ENCODE measurements at regions not wholly inside any gene's neighbourhood (a gene's known extent, or its start where the extent isn't known, plus 50 kb on each side); places are given as distances from the start of the nearest gene placed in this dataset.

DNA sequence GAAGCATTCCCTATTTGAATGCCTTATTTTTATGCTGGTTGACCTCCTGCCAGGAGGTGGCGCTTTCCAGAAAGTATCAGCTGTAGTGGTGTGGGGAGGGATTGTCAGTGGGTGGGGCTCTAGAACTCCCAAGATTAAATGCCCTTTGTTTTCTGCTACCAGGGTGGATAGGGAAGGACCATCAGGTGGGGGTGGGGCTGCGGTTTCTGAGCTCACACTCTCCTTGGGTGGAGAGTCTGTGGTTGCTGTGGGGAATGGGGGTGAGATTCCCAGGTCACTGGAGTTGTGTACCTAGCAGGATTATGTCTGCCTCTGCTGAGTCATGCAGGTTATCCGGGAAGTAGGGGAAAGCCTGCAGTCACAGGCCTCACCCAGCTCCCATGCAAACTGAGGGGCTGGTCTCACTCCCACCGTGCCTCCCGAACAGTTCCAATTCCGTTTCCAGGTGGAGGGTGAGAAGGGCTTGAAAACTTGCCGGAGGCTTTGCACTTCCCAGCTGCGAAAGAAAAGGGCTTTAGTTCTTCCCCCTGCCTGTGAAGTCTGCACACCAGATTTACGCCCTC lies 68.3 kb downstream of the ALG10B start:
- Histone ChIP-seq H3K4me1 (replicated peaks in 1 of 2) (no peaks in the 10 kb centered on the region), H3K27ac (no peak overlapping the region), H3K4me3 (no peak overlapping the region), H3K27me3 (no peaks in the 10 kb centered on the region), H3K36me3 (replicated peaks in 1 of 2) (no peaks in the 10 kb centered on the region), H3K9me3 (replicated peaks in 1 of 3) (no peaks in the 10 kb centered on the region)
- whole genome bisulfite sequencing, 4 donors: 89 to 93% (median 90%) methylated on average over 8 to 9 of the region's 9 CpGs
- TF ChIP-seq CTCF (IDR thresholded peaks at IDR 0.05) (no peak), POLR2A (IDR thresholded peaks at IDR 0.05) (no peak)
- intact Hi-C loops (cut with DNase I): no loop called here
- no peak for DNase-seq

GRCh38 chr12:38385486-38385885 lies 68.9 kb downstream of the ALG10B start:
- H3K4me1 ChIP-seq (replicated peaks in 1 of 2): no peaks in the 10 kb centered on the region
- intact Hi-C loops (cut with DNase I): no loop called here
- no peaks in the 10 kb centered on the region for H3K9me3 ChIP-seq (replicated peaks in 1 of 3)
- TF ChIP-seq POLR2A (IDR thresholded peaks at IDR 0.05): no peak
- TF ChIP-seq CTCF (IDR thresholded peaks at IDR 0.05): no peak
- no peaks in the 10 kb centered on the region for H3K36me3 ChIP-seq (replicated peaks in 1 of 2)
- H3K27me3 ChIP-seq: no peaks in the 10 kb centered on the region
- H3K4me3 ChIP-seq: no peak overlapping the region
- no peak overlapping the region for H3K27ac ChIP-seq
- 53 to 73% (median 65%) methylated on average over 1 of the region's 1 CpG for WGBS, 4 donors
- no peak for DNase-seq

GRCh38 chr12:38386205-38386985 lies 69.8 kb downstream of the ALG10B start:
- DNase-seq: no peak
- Histone ChIP-seq H3K9me3 (replicated peaks in 1 of 3) (no peaks in the 10 kb centered on the region), H3K36me3 (replicated peaks in 1 of 2) (no peaks in the 10 kb centered on the region), H3K27me3 (no peaks in the 10 kb centered on the region), H3K4me1 (replicated peaks in 1 of 2) (no peaks in the 10 kb centered on the region), H3K27ac (no peak overlapping the region), H3K4me3 (no peak overlapping the region)
- intact Hi-C loops (cut with DNase I): no loop called here
- WGBS, 4 donors: 48 to 64% (median 54%) methylated on average over 4 of the region's 4 CpGs
- TF ChIP-seq POLR2A (IDR thresholded peaks at IDR 0.05) (no peak), CTCF (IDR thresholded peaks at IDR 0.05) (no peak)

DNA sequence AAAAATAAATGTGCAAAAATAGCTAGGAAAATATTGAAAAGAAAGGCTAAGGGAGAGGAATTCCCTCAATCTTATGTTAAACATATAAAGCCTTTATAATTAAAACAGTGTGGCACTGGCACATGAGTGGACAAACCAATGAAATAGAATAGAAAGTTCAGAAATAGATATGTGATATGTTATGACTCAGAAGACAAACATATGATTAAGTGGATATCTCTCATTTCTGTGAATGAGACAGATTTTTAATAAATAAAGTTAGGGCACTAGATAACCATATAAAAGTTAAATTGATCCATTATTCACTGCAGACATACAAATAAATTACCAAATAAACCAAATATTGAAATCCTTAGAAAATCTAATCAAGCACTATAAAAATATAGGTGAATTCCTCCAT lies 73.0 kb downstream of the ALG10B start:
- no peak overlapping the region for H3K27ac ChIP-seq
- intact Hi-C loops (cut with DNase I): no loop called here
- H3K9me3 ChIP-seq (replicated peaks in 1 of 3): no peaks in the 10 kb centered on the region
- TF ChIP-seq CTCF (IDR thresholded peaks at IDR 0.05) (no peak), POLR2A (IDR thresholded peaks at IDR 0.05) (no peak)
- no peaks in the 10 kb centered on the region for H3K36me3 ChIP-seq (replicated peaks in 1 of 2)
- no peak for DNase-seq
- H3K4me3 ChIP-seq: no peak overlapping the region
- no peaks in the 10 kb centered on the region for H3K4me1 ChIP-seq (replicated peaks in 1 of 2)
- no peaks in the 10 kb centered on the region for H3K27me3 ChIP-seq
